GM12864 (cell line): ENCODE measurements at regions not wholly inside any gene's neighbourhood (a gene's known extent, or its start where the extent isn't known, plus 50 kb on each side); places are given as distances from the start of the nearest gene placed in this dataset.
A peak's percentile ranks its signal among the peaks of the same experiment; 100 is the strongest.
"Not testable (repeated sequence)": the region's sequence is repeated elsewhere in the genome, so short reads cannot be mapped to it uniquely, and the experiment has no call there.

Experiments used
- DNase-seq: peaks from one replicate; pipeline ENCODE4 v3.0.0-alpha.2; 2011; ENCODE audit warnings: low read depth
- H3K4me3 ChIP-seq: 2 replicates; pipeline ENCODE4 v1.5.1; 2011; ENCODE audit warnings: mild to moderate bottlenecking, low read depth, low read length, control low read depth
- TF ChIP-seq, protein P1 (sequence below): IDR thresholded peaks from 2 replicates; pipeline ENCODE4 v1.5.1; 2011; ENCODE audit warnings: low read depth, mild to moderate bottlenecking, moderate library complexity, low read length, control low read depth, inconsistent platforms; ENCODE audit errors: missing control alignments

DNA sequence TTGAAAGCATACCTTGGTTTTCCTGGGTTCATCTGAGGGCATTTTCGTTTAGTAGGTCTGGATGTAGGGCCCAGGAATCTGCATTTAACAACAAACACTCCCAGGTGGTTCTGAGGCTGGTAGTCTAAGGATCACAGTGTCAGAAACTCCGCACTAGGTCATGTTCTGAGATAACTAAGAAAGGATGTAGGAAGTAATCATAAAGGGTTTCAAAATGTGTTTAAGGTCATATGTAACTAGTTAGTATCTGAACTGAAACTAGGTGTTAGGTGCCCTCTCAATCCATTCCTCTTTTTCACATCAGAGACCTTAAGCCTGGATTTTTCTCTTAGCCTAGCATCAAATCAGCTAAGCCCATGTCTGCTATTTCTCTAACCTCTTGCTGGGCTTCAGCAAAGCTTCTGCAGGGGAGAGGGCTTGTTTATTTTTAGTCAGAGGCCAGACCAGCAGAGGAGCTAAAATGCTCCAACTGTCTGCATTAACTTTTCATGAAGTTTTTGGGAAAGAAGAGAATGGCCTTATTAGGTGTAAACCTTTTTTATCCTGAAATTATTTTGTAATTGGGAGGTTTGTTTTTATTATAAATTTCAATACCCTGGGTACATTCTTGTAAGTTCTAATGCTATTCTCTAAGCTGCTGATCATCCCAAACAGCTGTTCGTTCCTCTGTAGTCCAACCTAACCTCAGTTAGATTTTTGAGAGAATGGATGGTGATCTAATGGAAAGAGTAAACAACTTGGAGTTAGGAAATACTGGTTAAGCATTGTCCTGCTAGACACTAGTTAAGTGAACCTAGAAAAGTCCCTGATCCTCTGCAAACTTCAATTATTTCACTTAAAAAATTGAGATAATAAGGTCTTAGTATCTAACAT, 262.8 kb upstream of the RFC3 start:
- H3K4me3 ChIP-seq: no peak overlapping the region
- DNase-seq: peak; percentile 45
- TF ChIP-seq, protein P1, sequence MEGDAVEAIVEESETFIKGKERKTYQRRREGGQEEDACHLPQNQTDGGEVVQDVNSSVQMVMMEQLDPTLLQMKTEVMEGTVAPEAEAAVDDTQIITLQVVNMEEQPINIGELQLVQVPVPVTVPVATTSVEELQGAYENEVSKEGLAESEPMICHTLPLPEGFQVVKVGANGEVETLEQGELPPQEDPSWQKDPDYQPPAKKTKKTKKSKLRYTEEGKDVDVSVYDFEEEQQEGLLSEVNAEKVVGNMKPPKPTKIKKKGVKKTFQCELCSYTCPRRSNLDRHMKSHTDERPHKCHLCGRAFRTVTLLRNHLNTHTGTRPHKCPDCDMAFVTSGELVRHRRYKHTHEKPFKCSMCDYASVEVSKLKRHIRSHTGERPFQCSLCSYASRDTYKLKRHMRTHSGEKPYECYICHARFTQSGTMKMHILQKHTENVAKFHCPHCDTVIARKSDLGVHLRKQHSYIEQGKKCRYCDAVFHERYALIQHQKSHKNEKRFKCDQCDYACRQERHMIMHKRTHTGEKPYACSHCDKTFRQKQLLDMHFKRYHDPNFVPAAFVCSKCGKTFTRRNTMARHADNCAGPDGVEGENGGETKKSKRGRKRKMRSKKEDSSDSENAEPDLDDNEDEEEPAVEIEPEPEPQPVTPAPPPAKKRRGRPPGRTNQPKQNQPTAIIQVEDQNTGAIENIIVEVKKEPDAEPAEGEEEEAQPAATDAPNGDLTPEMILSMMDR: no peak

DNA sequence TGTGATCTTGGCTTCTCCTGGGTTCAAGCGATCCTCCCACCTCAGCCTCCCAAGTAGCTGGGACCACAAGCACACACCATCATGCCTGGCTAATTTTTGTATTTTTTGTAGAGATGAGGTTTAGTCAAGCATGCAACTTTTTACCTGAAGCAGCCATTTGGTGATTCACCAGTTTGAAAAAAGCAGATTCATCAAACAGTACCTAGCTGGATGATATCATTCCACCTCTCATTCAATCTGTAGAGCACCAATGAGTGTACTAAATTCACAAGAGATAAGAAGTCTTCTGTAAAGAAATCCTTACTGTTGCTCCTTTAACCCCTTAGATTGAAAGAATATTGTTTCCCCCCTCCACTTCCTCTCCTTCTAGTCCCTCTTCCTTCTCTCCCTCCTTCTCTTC, 261.1 kb upstream of the RFC3 start:
- TF ChIP-seq, protein P1: no peak
- no peak for DNase-seq
- H3K4me3 ChIP-seq: no peak overlapping the region

DNA sequence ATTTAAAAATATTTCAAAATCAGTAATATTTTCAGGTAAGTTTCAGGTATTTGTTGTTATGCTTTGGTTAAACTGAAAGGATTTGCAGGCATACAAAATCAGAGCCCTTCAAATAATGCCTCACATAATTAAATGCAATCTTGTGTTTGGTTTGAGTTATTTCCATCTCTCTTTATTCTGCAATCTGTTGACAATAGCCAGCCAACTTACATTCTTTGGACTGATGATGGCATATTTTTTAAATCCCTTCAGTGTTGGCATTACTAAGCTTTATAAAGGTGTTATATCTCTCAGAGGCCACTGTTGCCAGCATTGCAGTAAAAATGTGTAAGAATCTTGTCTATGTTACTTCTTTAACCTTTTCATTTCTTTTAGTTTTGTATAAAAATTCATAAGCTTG, 257.2 kb upstream of the RFC3 start:
- no peak overlapping the region for H3K4me3 ChIP-seq
- TF ChIP-seq, protein P1: no peak
- no peak for DNase-seq

DNA sequence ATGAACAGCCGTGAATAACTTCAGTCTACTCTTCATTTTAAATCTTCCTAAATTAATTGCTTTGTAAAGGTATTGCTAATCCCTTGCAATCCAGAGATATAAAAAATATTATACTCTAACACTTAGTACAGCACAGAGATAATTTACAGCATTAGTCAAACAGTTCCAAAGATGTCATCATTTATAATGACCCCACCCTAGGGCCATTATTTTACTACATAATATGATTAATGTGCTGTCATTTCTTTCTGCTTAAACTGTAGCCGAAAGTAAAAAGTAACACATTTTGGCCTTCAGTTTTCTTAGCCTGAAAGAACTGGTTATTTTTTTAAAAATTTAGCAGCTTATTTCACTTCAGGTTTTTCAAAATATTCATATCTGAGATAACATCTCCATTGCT, 256.3 kb upstream of the RFC3 start:
- DNase-seq: no peak
- TF ChIP-seq, protein P1: no peak
- no peak overlapping the region for H3K4me3 ChIP-seq

DNA sequence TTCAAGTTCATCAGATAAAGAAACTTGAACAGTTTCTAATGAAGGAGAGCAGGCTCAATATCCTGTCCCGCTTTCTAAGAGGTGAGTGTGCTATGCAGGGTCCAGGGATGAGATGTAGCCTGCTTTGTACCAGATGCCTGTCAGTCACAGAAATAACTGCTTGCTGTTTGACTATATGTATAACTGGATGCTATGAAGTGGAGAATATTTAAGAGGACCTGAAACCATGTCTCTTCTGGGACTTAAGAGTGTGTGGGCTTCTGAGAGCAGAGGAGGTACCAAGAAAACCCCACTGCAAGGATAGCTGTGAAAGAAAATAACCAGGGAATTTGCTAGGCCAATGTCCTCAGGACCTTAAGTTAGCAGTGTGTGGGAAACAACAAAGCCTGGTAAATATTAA, 246.3 kb upstream of the RFC3 start:
- no peak overlapping the region for H3K4me3 ChIP-seq
- no peak for DNase-seq
- TF ChIP-seq, protein P1: no peak

DNA sequence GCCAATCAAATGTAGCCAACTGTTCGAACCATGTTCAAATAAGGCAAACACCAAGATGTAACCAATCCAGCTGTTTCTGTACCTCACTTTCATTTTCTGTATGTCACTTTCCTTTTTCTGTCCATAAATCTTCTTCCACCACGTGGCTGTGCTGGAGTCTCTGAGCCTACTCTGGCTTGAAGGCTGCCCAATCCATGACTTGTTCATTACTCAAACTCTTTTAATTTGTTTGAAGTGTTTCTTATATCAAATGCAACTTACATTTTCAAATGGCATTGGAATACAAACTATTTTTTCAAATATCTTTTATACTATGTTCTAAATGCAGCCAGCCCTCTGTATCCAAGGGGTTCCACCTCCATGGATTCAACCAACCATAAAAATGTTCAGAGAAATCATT, 245.6 kb upstream of the RFC3 start:
- H3K4me3 ChIP-seq, DNase-seq: not testable (repeated sequence)

DNA sequence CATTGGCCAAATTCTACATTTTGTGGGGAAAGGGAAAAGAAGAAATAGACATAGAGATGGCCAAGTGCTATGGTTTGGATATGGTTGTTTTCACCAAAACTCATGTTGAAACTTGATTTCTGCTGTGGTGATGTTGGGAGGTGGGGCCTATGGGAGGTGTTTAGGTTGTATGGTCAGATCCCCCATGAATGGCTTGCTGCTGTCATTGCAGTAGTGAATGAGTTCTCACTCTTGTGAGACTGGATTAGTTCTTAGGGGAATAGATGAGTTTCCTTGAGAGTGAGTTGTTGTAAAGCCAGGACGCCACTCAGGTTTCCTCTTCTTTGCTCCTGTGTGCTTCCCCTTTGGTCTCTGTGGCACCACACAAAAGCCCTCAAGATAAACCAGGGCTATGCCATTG, 242.6 kb upstream of the RFC3 start:
- TF ChIP-seq, protein P1: no peak
- no peak for DNase-seq
- H3K4me3 ChIP-seq: no peak overlapping the region
